ENCODE measurements at regions not wholly inside any gene's neighbourhood (a gene's known extent, or its start where the extent isn't known, plus 50 kb on each side); places are given as distances from the start of the nearest gene placed in this dataset.

DNA sequence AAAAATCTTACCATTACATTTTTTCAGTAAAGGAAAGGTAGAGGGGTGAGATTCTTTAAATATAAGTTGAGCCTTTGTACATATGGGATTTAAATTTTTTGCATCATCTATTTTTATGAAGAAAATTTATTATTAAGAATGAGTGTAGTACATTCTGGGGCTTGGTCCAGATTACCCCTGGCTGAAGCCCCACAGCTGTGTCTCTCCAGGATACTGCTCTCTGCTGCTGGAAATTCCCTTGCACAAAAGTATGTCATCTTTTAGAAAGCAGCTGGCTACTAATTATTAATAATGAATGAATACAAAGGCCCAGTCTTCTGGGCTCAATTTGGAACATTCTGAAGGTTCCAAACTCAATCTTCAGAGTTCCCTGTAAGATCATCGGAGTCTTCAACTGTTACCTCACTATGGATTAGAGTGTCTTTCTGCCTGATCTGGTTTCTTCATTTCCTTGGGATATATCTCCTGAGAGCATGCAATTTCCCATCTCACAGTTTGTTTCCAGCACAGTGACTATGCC is 428.6 kb upstream of the BRINP3 start:
- no peaks in the 10 kb centered on the region for H3K4me1 ChIP-seq (ENCODE audit: insufficient read depth, low read length)
- TF ChIP-seq, protein P1, sequence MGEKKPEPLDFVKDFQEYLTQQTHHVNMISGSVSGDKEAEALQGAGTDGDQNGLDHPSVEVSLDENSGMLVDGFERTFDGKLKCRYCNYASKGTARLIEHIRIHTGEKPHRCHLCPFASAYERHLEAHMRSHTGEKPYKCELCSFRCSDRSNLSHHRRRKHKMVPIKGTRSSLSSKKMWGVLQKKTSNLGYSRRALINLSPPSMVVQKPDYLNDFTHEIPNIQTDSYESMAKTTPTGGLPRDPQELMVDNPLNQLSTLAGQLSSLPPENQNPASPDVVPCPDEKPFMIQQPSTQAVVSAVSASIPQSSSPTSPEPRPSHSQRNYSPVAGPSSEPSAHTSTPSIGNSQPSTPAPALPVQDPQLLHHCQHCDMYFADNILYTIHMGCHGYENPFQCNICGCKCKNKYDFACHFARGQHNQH (CRISPR knock-in tag; IDR thresholded peaks at IDR 0.05) = no peak
- TF ChIP-seq, protein P2, sequence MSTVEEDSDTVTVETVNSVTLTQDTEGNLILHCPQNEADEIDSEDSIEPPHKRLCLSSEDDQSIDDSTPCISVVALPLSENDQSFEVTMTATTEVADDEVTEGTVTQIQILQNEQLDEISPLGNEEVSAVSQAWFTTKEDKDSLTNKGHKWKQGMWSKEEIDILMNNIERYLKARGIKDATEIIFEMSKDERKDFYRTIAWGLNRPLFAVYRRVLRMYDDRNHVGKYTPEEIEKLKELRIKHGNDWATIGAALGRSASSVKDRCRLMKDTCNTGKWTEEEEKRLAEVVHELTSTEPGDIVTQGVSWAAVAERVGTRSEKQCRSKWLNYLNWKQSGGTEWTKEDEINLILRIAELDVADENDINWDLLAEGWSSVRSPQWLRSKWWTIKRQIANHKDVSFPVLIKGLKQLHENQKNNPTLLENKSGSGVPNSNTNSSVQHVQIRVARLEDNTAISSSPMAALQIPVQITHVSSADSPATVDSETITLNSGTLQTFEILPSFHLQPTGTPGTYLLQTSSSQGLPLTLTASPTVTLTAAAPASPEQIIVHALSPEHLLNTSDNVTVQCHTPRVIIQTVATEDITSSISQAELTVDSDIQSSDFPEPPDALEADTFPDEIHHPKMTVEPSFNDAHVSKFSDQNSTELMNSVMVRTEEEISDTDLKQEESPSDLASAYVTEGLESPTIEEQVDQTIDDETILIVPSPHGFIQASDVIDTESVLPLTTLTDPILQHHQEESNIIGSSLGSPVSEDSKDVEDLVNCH (CRISPR knock-in tag; IDR thresholded peaks at IDR 0.05) = no peak
- TF ChIP-seq ZNF383 (CRISPR knock-in tag; IDR thresholded peaks at IDR 0.05; ENCODE audit: borderline replicate concordance) (no peak), ZNF350 (CRISPR knock-in tag; IDR thresholded peaks at IDR 0.05; ENCODE audit: borderline replicate concordance, low read depth) (no peak), ZMYM2 (CRISPR knock-in tag; IDR thresholded peaks at IDR 0.05) (no peak), NFIB (CRISPR knock-in tag; IDR thresholded peaks at IDR 0.05; ENCODE audit: borderline replicate concordance) (no peak), TGIF2 (CRISPR knock-in tag; IDR thresholded peaks at IDR 0.05) (no peak), ZNF780A (CRISPR knock-in tag; IDR thresholded peaks at IDR 0.05) (no peak), HNRNPUL1 (IDR thresholded peaks at IDR 0.05; ENCODE audit: low read depth, low read length) (no peak), MEF2D (CRISPR knock-in tag; IDR thresholded peaks at IDR 0.05) (no peak), NCOA1 (CRISPR knock-in tag; IDR thresholded peaks at IDR 0.05) (no peak)
- TF ChIP-seq, protein P3, sequence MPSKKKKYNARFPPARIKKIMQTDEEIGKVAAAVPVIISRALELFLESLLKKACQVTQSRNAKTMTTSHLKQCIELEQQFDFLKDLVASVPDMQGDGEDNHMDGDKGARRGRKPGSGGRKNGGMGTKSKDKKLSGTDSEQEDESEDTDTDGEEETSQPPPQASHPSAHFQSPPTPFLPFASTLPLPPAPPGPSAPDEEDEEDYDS (CRISPR knock-in tag; IDR thresholded peaks at IDR 0.05) = no peak
- TF ChIP-seq, protein P4, sequence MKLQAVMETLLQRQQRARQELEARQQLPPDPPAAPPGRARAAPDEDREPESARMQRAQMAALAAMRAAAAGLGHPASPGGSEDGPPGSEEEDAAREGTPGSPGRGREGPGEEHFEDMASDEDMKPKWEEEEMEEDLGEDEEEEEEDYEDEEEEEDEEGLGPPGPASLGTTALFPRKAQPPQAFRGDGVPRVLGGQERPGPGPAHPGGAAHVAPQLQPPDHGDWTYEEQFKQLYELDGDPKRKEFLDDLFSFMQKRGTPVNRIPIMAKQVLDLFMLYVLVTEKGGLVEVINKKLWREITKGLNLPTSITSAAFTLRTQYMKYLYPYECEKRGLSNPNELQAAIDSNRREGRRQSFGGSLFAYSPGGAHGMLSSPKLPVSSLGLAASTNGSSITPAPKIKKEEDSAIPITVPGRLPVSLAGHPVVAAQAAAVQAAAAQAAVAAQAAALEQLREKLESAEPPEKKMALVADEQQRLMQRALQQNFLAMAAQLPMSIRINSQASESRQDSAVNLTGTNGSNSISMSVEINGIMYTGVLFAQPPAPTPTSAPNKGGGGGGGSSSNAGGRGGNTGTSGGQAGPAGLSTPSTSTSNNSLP (IDR thresholded peaks at IDR 0.05; ENCODE audit: low read depth, low read length) = no peak
- no peak overlapping the region for H3K9ac ChIP-seq (ENCODE audit: insufficient read depth, low read depth, low read length)
- BruUV-seq (replicated peaks) = no TSS peak
- no peak for FAIRE-seq
- no peaks in the 10 kb centered on the region for H3K79me2 ChIP-seq (ENCODE audit: insufficient read depth, low read length)
- H3K27ac ChIP-seq (ENCODE audit: extremely low read length, insufficient read depth, low read length) = no peak overlapping the region
- no peaks in the 10 kb centered on the region for H3K27me3 ChIP-seq (ENCODE audit: control insufficient read depth in 1 of 2, insufficient read depth in 2 of 2, low read length in 2 of 2)
- intact Hi-C loops (cut with micrococcal nuclease; ENCODE audit: unreplicated experiment) (no loop called here), in situ Hi-C loops (cut with HindIII; ENCODE audit: extremely low pct_ligation_motif_present, low pct_unique_long_range_greater_than_20kb) (no loop called here)
- no peak overlapping the region for H3K4me3 ChIP-seq (replicated peaks in 1 of 3; ENCODE audit: insufficient read depth in 1 of 3, low read depth in 2 of 3, low read length in 3 of 3)
- H3K9me3 ChIP-seq (ENCODE audit: low read length) = peaks cover 2% of the 10 kb centered on the region; the same call in 1 of the 2 replicates
- H2AFZ ChIP-seq (ENCODE audit: low read length) = no peak overlapping the region
- H3K4me2 ChIP-seq (ENCODE audit: low read depth, low read length) = no peak overlapping the region
- no peak for DNase-seq (ENCODE audit: low spot score)
- ChIA-PET CTCF (ENCODE audit: low intra/inter-chr PET ratio, low total read pairs) (no interaction called here), POLR2A (no interaction called here)
- WGBS (ENCODE audit: low lambda C conversion rate) = 0% methylated on average over 1 of the region's 1 CpG
- no peaks in the 10 kb centered on the region for H3K36me3 ChIP-seq (replicated peaks in 1 of 2; ENCODE audit: control insufficient read depth in 1 of 2, insufficient read depth in 2 of 2, low read length in 2 of 2)
- no peaks in the 10 kb centered on the region for H4K20me1 ChIP-seq (ENCODE audit: insufficient read depth, low read length)
- no peak for ATAC-seq

All from HepG2 (cell line).